ENCODE measurements at regions not wholly inside any gene's neighbourhood (a gene's known extent, or its start where the extent isn't known, plus 50 kb on each side); places are given as distances from the start of the nearest gene placed in this dataset.

DNA sequence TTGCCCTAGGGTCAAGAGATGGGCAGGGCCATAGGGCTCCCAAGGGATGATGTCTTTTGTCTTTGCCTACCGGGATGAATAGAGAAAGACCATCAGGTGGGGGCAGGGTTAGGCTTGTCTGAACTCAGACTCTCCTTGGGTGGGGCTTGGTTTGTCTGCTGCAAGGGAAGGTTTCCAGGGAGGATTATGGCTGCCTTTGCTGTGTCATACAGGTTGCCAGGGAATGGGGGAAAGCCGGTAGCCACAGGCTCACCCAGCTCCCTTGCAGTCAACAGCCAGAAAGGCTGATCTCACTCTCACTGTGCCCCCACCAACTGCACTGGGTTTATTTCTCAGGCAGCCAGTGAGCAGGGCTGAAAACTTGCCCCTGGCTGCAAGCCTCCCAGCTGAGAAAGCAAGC, 253.2 kb downstream of the POLR1F start:
- Histone ChIP-seq H3K36me3 (ENCODE audit: control insufficient read depth in 2 of 2, insufficient read depth in 2 of 2, low read length in 2 of 2) (no peaks in the 10 kb centered on the region), H3K27ac (ENCODE audit: low read length) (no peak overlapping the region), H3K9me3 (ENCODE audit: control insufficient read depth in 2 of 2, low read length in 2 of 2) (peaks cover 0 to 7% of the 10 kb centered on the region in 2 donors), H3K4me1 (ENCODE audit: control insufficient read depth, insufficient read depth, low read length) (no peaks in the 10 kb centered on the region), H3K9ac (ENCODE audit: low read length in 2 of 2) (no peak overlapping the region), H3K27me3 (ENCODE audit: control insufficient read depth in 1 of 2, insufficient read depth in 2 of 2, low read length in 2 of 2) (no peaks in the 10 kb centered on the region), H3K4me3 (ENCODE audit: low read length in 2 of 2) (no peak overlapping the region)

DNA sequence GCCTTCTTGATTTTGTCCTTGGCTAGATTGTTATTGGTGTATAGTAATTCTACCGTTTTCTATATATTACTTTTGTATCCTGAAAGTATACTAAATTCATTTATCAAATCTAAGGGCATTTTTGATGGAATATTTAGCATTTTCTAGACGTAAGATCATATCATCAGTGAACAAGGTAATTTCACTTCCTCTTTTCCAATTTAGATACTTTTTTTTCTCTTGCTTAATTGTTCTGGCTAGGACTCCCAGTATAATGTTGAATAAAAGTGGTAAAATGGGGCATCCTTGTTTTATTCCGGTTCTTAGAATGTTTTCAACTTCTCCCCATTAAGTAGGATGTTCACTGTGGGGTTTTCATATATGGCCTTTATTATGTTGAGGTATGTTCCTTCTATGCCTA, 260.7 kb downstream of the POLR1F start:
- no peak overlapping the region for H3K9ac ChIP-seq (ENCODE audit: low read length in 2 of 2)
- no peak overlapping the region for H3K27ac ChIP-seq (ENCODE audit: low read length)
- no peak overlapping the region for H3K4me3 ChIP-seq (ENCODE audit: low read length in 2 of 2)
- H3K4me1 ChIP-seq (ENCODE audit: control insufficient read depth, insufficient read depth, low read length) = no peaks in the 10 kb centered on the region
- H3K9me3 ChIP-seq (ENCODE audit: control insufficient read depth in 2 of 2, low read length in 2 of 2) = no peaks in the 10 kb centered on the region
- H3K36me3 ChIP-seq (ENCODE audit: control insufficient read depth in 2 of 2, insufficient read depth in 2 of 2, low read length in 2 of 2) = no peaks in the 10 kb centered on the region
- H3K27me3 ChIP-seq (ENCODE audit: control insufficient read depth in 1 of 2, insufficient read depth in 2 of 2, low read length in 2 of 2) = no peaks in the 10 kb centered on the region

DNA sequence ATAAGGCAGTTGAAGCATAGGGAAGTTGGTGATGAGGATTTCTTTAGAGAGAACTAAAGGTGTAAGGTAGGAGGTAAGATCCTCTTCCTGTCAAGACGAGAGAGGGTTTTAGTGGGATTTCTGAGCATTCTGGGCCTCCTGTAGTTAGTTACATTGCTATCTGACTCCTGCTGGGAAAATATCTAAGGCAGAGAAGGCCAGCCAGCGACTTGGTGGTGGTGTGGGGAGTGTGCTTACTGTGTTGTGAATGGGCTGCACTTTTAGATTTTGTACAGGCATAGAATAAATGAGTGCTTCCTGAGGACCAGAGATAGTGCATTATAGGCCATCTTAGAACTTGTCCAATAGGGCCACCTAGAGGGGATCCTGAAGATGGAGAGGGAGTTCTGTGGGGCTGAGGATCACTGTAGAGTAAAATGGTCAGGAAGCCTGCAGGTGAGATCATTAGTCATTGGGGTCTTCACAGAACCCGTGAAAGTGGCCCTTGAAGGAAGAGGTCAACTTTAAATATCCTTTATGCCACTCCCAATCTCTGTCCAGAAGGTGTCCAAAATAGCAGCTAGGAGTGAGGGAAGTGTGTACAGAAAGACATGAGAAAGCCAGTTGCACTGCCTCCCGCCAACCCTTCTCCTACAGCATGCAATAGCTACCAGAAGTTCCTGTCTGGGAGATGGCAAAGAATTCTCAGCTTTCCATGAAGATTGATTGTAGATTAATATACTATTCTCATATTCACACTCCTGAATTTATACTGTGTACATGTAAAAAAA, 266.6 kb downstream of the POLR1F start:
- Histone ChIP-seq H3K27me3 (ENCODE audit: control insufficient read depth in 1 of 2, insufficient read depth in 2 of 2, low read length in 2 of 2) (no peaks in the 10 kb centered on the region), H3K27ac (ENCODE audit: low read length) (no peak overlapping the region), H3K36me3 (ENCODE audit: control insufficient read depth in 2 of 2, insufficient read depth in 2 of 2, low read length in 2 of 2) (no peaks in the 10 kb centered on the region), H3K4me1 (ENCODE audit: control insufficient read depth, insufficient read depth, low read length) (no peaks in the 10 kb centered on the region), H3K4me3 (ENCODE audit: low read length in 2 of 2) (no peak overlapping the region), H3K9ac (ENCODE audit: low read length in 2 of 2) (no peak overlapping the region), H3K9me3 (ENCODE audit: control insufficient read depth in 2 of 2, low read length in 2 of 2) (no peaks in the 10 kb centered on the region)

DNA sequence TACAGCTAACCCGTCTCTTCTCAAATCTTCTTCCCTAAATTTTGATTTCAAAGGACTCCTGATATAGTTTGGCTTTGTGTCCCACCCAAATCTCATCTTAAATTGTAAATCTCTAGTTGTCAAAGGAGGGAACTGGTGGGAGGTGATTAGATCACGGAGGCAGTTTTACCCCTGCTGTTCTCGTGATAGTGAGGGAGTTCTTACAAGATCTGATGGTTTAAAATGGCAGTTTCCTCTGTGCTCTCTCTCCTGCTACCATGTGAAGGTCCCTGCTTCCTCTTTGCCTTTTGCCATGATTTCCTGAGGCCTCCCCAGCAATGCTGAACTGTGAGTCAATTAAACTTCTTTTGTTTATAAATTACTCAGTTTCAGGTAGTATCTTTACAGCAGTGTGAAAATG, 269.3 kb downstream of the POLR1F start:
- no peak overlapping the region for H3K27ac ChIP-seq (ENCODE audit: low read length)
- H3K9me3 ChIP-seq (ENCODE audit: control insufficient read depth in 2 of 2, low read length in 2 of 2) = no peaks in the 10 kb centered on the region
- H3K36me3 ChIP-seq (ENCODE audit: control insufficient read depth in 2 of 2, insufficient read depth in 2 of 2, low read length in 2 of 2) = no peaks in the 10 kb centered on the region
- H3K27me3 ChIP-seq (ENCODE audit: control insufficient read depth in 1 of 2, insufficient read depth in 2 of 2, low read length in 2 of 2) = no peaks in the 10 kb centered on the region
- no peak overlapping the region for H3K4me3 ChIP-seq (ENCODE audit: low read length in 2 of 2)
- H3K9ac ChIP-seq (ENCODE audit: low read length in 2 of 2) = no peak overlapping the region
- no peaks in the 10 kb centered on the region for H3K4me1 ChIP-seq (ENCODE audit: control insufficient read depth, insufficient read depth, low read length)

DNA sequence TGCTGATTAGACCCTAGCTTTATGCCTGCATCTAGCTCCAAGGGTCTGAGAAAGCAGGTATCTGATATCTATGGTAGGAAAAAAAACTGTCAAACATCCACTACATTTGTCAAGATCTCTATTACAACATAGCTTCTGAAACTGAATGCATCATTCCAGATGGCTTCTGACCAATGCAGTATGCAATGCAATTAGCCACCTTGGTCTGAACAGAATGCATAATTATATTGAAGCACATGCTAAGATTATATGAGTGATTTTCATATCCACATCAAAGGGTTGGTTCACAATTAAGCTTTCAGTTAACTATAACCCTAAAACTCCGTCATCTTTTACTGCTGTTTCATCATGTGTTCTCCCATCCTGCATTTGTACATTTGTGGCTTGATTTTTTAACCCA, 271.4 kb downstream of the POLR1F start:
- H3K27ac ChIP-seq (ENCODE audit: low read length) = no peak overlapping the region

DNA sequence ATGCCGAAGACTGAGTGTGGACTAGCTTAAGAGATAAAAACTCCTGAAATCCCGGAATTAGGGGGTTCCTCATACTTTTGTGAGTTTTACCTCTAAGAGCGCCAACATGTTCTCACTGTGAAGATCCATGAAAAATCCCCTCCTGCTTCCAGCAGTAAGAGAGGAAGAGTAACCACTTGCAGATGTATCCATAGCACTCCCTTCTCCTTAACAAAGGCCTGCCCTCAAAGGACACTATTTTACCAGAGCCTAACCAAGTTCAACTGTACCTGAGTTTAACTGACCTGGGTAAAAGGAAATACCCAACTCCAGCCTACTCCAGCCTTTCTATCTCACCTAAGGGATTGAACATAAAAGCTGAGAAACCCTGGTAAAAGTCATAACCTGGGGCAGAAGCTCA, 280.9 kb downstream of the POLR1F start:
- no peaks in the 10 kb centered on the region for H3K4me1 ChIP-seq (ENCODE audit: control insufficient read depth, insufficient read depth, low read length)
- no peaks in the 10 kb centered on the region for H3K36me3 ChIP-seq (ENCODE audit: control insufficient read depth in 2 of 2, insufficient read depth in 2 of 2, low read length in 2 of 2)
- no peak overlapping the region for H3K4me3 ChIP-seq (ENCODE audit: low read length in 2 of 2)
- no peaks in the 10 kb centered on the region for H3K9me3 ChIP-seq (ENCODE audit: control insufficient read depth in 2 of 2, low read length in 2 of 2)
- H3K9ac ChIP-seq (ENCODE audit: low read length in 2 of 2) = no peak overlapping the region
- H3K27ac ChIP-seq (ENCODE audit: low read length) = no peak overlapping the region
- H3K27me3 ChIP-seq (ENCODE audit: control insufficient read depth in 1 of 2, insufficient read depth in 2 of 2, low read length in 2 of 2) = no peaks in the 10 kb centered on the region

More for the DNA sequence above, 271.4 kb downstream of the POLR1F start:
- Histone ChIP-seq H3K4me3 (ENCODE audit: low read length in 2 of 2) (no peak overlapping the region), H3K27me3 (ENCODE audit: control insufficient read depth in 1 of 2, insufficient read depth in 2 of 2, low read length in 2 of 2) (no peaks in the 10 kb centered on the region), H3K9ac (ENCODE audit: low read length in 2 of 2) (no peak overlapping the region), H3K9me3 (ENCODE audit: control insufficient read depth in 2 of 2, low read length in 2 of 2) (no peaks in the 10 kb centered on the region), H3K36me3 (ENCODE audit: control insufficient read depth in 2 of 2, insufficient read depth in 2 of 2, low read length in 2 of 2) (no peaks in the 10 kb centered on the region), H3K4me1 (ENCODE audit: control insufficient read depth, insufficient read depth, low read length) (no peaks in the 10 kb centered on the region)

DNA sequence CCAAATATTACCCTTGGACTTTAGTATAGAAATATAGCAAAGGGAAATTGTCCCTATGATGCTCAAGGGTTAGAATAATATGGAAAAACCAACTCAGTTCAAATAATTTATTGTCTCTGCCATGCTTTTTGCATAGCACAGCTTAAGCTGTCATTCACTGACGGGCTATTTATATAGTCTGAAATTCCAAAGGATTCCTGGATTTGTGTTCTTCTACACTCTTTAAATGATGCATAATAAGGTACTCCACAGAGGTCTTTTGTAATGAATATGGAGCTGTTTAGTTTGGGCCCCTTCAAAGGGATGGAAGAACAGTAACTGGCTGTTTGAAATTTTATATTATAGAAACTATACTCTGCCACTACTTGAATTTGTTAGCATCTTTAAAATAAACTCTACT, 276.6 kb upstream of the FERD3L start:
- Histone ChIP-seq H3K9me3 (ENCODE audit: control insufficient read depth in 2 of 2, low read length in 2 of 2) (no peaks in the 10 kb centered on the region), H3K27me3 (ENCODE audit: control insufficient read depth in 1 of 2, insufficient read depth in 2 of 2, low read length in 2 of 2) (no peaks in the 10 kb centered on the region), H3K36me3 (ENCODE audit: control insufficient read depth in 2 of 2, insufficient read depth in 2 of 2, low read length in 2 of 2) (no peaks in the 10 kb centered on the region), H3K9ac (ENCODE audit: low read length in 2 of 2) (no peak overlapping the region), H3K27ac (ENCODE audit: low read length) (no peak overlapping the region), H3K4me1 (ENCODE audit: control insufficient read depth, insufficient read depth, low read length) (no peaks in the 10 kb centered on the region), H3K4me3 (ENCODE audit: low read length in 2 of 2) (no peak overlapping the region)

DNA sequence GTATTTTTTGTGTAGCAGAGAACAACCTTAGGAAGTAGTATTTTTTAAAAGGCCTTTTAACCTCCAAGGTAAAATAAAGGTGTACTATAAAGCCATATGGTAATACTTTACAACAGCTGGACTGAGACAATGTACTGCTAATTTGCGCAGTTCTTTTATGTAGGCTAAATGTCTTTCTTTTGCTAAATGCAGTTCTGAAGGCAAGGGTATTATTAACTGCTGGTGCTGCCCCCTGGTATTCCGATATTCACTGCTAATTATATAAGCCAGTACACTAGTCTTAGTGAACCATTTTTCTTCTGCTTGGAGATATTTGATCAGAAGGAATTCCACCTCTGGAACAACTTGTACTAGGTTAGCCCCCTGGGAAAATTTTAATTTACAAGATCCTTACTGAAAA, 272.0 kb upstream of the FERD3L start:
- Histone ChIP-seq H3K4me1 (ENCODE audit: control insufficient read depth, insufficient read depth, low read length) (no peaks in the 10 kb centered on the region), H3K27ac (ENCODE audit: low read length) (no peak overlapping the region), H3K36me3 (ENCODE audit: control insufficient read depth in 2 of 2, insufficient read depth in 2 of 2, low read length in 2 of 2) (no peaks in the 10 kb centered on the region), H3K9me3 (ENCODE audit: control insufficient read depth in 2 of 2, low read length in 2 of 2) (no peaks in the 10 kb centered on the region), H3K27me3 (ENCODE audit: control insufficient read depth in 1 of 2, insufficient read depth in 2 of 2, low read length in 2 of 2) (no peaks in the 10 kb centered on the region), H3K9ac (ENCODE audit: low read length in 2 of 2) (no peak overlapping the region), H3K4me3 (ENCODE audit: low read length in 2 of 2) (no peak overlapping the region)

DNA sequence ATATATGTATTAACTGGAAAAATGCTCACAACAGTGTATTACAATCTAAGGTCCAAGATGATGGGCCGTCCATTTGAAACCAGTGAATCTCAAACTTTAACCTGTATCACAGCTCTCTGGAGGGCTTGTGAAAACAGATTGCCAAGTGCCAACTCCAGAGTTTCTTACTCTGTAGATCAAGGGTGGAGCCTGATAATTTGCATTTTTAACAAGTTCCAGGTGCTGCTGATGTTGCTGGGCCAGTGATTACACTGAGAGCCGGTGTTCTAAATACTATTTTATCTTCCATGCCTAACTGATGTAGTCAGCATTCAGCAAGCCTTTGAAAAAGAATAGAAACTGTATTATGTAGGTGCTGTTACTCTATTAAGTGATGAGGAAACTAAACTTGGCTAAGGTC, 269.9 kb upstream of the FERD3L start:
- Histone ChIP-seq H3K4me1 (ENCODE audit: control insufficient read depth, insufficient read depth, low read length) (no peaks in the 10 kb centered on the region), H3K9me3 (ENCODE audit: control insufficient read depth in 2 of 2, low read length in 2 of 2) (no peaks in the 10 kb centered on the region), H3K4me3 (ENCODE audit: low read length in 2 of 2) (no peak overlapping the region), H3K36me3 (ENCODE audit: control insufficient read depth in 2 of 2, insufficient read depth in 2 of 2, low read length in 2 of 2) (no peaks in the 10 kb centered on the region), H3K9ac (ENCODE audit: low read length in 2 of 2) (no peak overlapping the region), H3K27me3 (ENCODE audit: control insufficient read depth in 1 of 2, insufficient read depth in 2 of 2, low read length in 2 of 2) (no peaks in the 10 kb centered on the region), H3K27ac (ENCODE audit: low read length) (no peak overlapping the region)

DNA sequence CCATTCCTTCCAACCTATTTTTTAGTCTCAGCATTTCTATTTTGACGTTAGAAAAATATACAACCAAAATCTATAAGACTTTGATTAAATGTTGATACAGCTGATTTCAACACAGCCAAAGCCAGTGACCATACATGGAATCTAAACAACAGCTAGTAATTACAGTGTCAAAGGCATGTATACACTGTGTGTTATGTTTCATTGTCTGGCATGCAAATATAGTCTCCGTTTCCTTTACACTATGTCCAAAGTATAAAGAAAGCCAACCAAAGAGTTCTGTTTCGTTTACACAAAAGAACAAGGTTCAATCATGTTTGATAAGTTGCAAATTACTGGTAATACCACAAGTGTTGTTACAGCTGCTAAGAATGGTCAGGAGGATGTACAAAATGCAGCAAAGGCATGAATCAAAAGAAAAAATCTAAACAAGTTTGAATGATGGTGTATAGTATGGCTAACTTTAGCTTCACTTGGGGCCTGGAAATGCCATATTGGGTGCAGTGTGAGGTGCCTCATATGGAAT, 268.3 kb upstream of the FERD3L start:
- Histone ChIP-seq H3K4me1 (ENCODE audit: control insufficient read depth, insufficient read depth, low read length) (no peaks in the 10 kb centered on the region), H3K27ac (ENCODE audit: low read length) (no peak overlapping the region), H3K4me3 (ENCODE audit: low read length in 2 of 2) (no peak overlapping the region), H3K27me3 (ENCODE audit: control insufficient read depth in 1 of 2, insufficient read depth in 2 of 2, low read length in 2 of 2) (no peaks in the 10 kb centered on the region), H3K9me3 (ENCODE audit: control insufficient read depth in 2 of 2, low read length in 2 of 2) (no peaks in the 10 kb centered on the region), H3K36me3 (ENCODE audit: control insufficient read depth in 2 of 2, insufficient read depth in 2 of 2, low read length in 2 of 2) (no peaks in the 10 kb centered on the region), H3K9ac (ENCODE audit: low read length in 2 of 2) (no peak overlapping the region)

DNA sequence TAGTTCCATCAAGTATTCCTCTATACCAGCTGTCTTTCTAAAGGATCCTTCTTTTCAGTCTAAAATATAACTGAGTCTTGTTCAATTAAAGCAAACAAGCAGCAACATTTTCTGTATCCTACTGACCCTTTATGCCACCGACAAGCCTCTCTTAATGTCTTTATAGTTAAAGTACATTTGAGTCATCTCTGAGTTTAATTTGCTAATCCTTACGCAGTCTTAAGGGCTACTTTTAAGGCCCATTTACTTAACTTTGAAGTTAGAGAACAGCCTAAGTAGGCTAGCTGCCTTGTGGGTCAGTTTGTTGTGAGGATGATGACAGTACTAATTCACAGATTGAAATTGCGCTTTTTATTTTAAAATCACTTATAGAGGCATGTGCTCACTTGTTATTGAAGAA, 265.5 kb upstream of the FERD3L start:
- Histone ChIP-seq H3K36me3 (ENCODE audit: control insufficient read depth in 2 of 2, insufficient read depth in 2 of 2, low read length in 2 of 2) (no peaks in the 10 kb centered on the region), H3K4me1 (ENCODE audit: control insufficient read depth, insufficient read depth, low read length) (no peaks in the 10 kb centered on the region), H3K9ac (ENCODE audit: low read length in 2 of 2) (no peak overlapping the region), H3K27ac (ENCODE audit: low read length) (no peak overlapping the region), H3K4me3 (ENCODE audit: low read length in 2 of 2) (no peak overlapping the region), H3K27me3 (ENCODE audit: control insufficient read depth in 1 of 2, insufficient read depth in 2 of 2, low read length in 2 of 2) (no peaks in the 10 kb centered on the region), H3K9me3 (ENCODE audit: control insufficient read depth in 2 of 2, low read length in 2 of 2) (no peaks in the 10 kb centered on the region)
